GM18867 (cell line): ENCODE measurements at regions not wholly inside any gene's neighbourhood (a gene's known extent, or its start where the extent isn't known, plus 50 kb on each side); places are given as distances from the start of the nearest gene placed in this dataset.

Experiments
- ATAC-seq: cut with Tn5 transposase; IDR thresholded peaks from one replicate; pipeline ENCODE4 v1.9.1; 2021; ENCODE audit warnings: mild to moderate bottlenecking, moderate library complexity; ENCODE audit not compliant: unreplicated experiment

- no peak for ATAC-seq
Observed at GRCh38 chr21:27220416-27220815, 253.5 kb upstream of the ADAMTS5 start.

GRCh38 chr21:27219068-27219467, 252.2 kb upstream of the ADAMTS5 start:
- ATAC-seq = no peak

GRCh38 chr21:27213303-27213702, 246.4 kb upstream of the ADAMTS5 start:
- ATAC-seq = no peak

GRCh38 chr21:27212441-27212840, 245.6 kb upstream of the ADAMTS5 start:
- no peak for ATAC-seq

GRCh38 chr21:27209546-27209945, 242.7 kb upstream of the ADAMTS5 start:
- no peak for ATAC-seq

- no peak for ATAC-seq
Observed at GRCh38 chr21:27206368-27206982, 239.6 kb upstream of the ADAMTS5 start.

GRCh38 chr21:27202301-27202700, 235.4 kb upstream of the ADAMTS5 start:
- ATAC-seq = no peak

- ATAC-seq = no peak
Observed at GRCh38 chr21:27201197-27201596, 234.3 kb upstream of the ADAMTS5 start.

- ATAC-seq = no peak
Observed at GRCh38 chr21:27196651-27197050, 229.8 kb upstream of the ADAMTS5 start.

- no peak for ATAC-seq
Observed at GRCh38 chr21:27192281-27192949, 225.5 kb upstream of the ADAMTS5 start.

GRCh38 chr21:27190601-27191000, 223.7 kb upstream of the ADAMTS5 start:
- no peak for ATAC-seq

- ATAC-seq = no peak
Observed at GRCh38 chr21:27189870-27190269, 223.0 kb upstream of the ADAMTS5 start.

- ATAC-seq = no peak
Observed at GRCh38 chr21:27173053-27173452, 206.2 kb upstream of the ADAMTS5 start.

- no peak for ATAC-seq
Observed at GRCh38 chr21:27171707-27172106, 204.8 kb upstream of the ADAMTS5 start.

GRCh38 chr21:27168084-27168483, 201.2 kb upstream of the ADAMTS5 start:
- ATAC-seq = no peak

GRCh38 chr21:27164208-27165177, 197.6 kb upstream of the ADAMTS5 start:
- no peak for ATAC-seq

- ATAC-seq = no peak
Observed at GRCh38 chr21:27158967-27159366, 192.1 kb upstream of the ADAMTS5 start.

GRCh38 chr21:27157097-27157496, 190.2 kb upstream of the ADAMTS5 start:
- ATAC-seq = no peak

GRCh38 chr21:27156666-27157065, 189.8 kb upstream of the ADAMTS5 start:
- no peak for ATAC-seq

GRCh38 chr21:27155130-27155500, 188.2 kb upstream of the ADAMTS5 start:
- ATAC-seq = no peak

- ATAC-seq = no peak
Observed at GRCh38 chr21:27154451-27155129, 187.7 kb upstream of the ADAMTS5 start.
